Naive thymus-derived CD4-positive, alpha-beta T cell (primary cell): ENCODE measurements at regions not wholly inside any gene's neighbourhood (a gene's known extent, or its start where the extent isn't known, plus 50 kb on each side); places are given as distances from the start of the nearest gene placed in this dataset.

Source experiments
- ATAC-seq: fragments of 150-1000 bp; cut with Tn5 transposase; 2 replicates; pipeline ENCODE4 v1.10.0; 2021; ENCODE audit warnings: mild to moderate bottlenecking, moderate library complexity
- CTCF ChIA-PET: fragments of 350-600 bp; sonication (Branson Sonifier 250); formaldehyde crosslinking; loops from one replicate; lab custom pipeline; 2021; ENCODE audit warnings: antibody characterized with exemption; lab: Charles Lee
- POLR2A ChIA-PET: fragments of 350-600 bp; sonication (Branson Sonifier 250); formaldehyde crosslinking; loops from one replicate; lab custom pipeline; 2021; ENCODE audit warnings: antibody characterized with exemption, inconsistent platforms; lab: Charles Lee
- DNase-seq, 9 donors: peaks; one replicate each; pipeline versions ENCODE4 v3.0.0 to v3.0.0-alpha.2; 2020 to 2022; ENCODE audit warnings: mixed read lengths in 1 of 9
- H3K27ac ChIP-seq: one replicate; pipeline ENCODE4 v1.7.0; 2013; ENCODE audit warnings: mild to moderate bottlenecking, low read depth, low read length, moderate library complexity
- H3K27me3 ChIP-seq, 2 donors: one replicate each; pipeline ENCODE4 v1.7.0; 2013; ENCODE audit warnings: low read length in 2 of 2, mild to moderate bottlenecking in 2 of 2, moderate library complexity in 2 of 2; ENCODE audit not compliant: control insufficient read depth in 2 of 2, insufficient read depth in 2 of 2
- H3K36me3 ChIP-seq, 3 experiments: 1 replicate in 2 of 3; 2 replicates in 1 of 3; pipeline ENCODE4 v1.7.0; 2013; ENCODE audit warnings: low read length in 3 of 3, mild to moderate bottlenecking in 3 of 3, moderate library complexity in 1 of 3; ENCODE audit not compliant: insufficient read depth in 3 of 3, control insufficient read depth in 2 of 3
- H3K4me1 ChIP-seq, 2 donors: one replicate each; pipeline ENCODE4 v1.7.0; 2013; ENCODE audit warnings: low read length in 2 of 2, mild to moderate bottlenecking in 2 of 2, moderate library complexity in 1 of 2; ENCODE audit not compliant: control insufficient read depth in 2 of 2, insufficient read depth in 2 of 2
- H3K4me3 ChIP-seq: 2 replicates; pipeline ENCODE4 v1.7.0; 2013; ENCODE audit warnings: mild to moderate bottlenecking, low read length
- H3K9me3 ChIP-seq, 3 experiments: 1 replicate in 2 of 3; 2 replicates in 1 of 3; pipeline ENCODE4 v1.7.0; 2013; ENCODE audit warnings: low read length in 3 of 3; ENCODE audit not compliant: control insufficient read depth in 2 of 3
- H3K27ac Mint-ChIP-seq, 9 donors: one replicate each; pipeline ENCODE4 v1.8.0; 2020 to 2022; ENCODE audit warnings: mixed read lengths in 9 of 9, mild to moderate bottlenecking in 8 of 9, moderate library complexity in 5 of 9, inconsistent platforms in 2 of 9
- H3K27me3 Mint-ChIP-seq, 5 donors: one replicate each; pipeline ENCODE4 v1.8.0; 2021 to 2022; ENCODE audit warnings: mixed read lengths in 5 of 5, mild to moderate bottlenecking in 1 of 5
- H3K36me3 Mint-ChIP-seq, 5 donors: one replicate each; pipeline ENCODE4 v1.8.0; 2020 to 2022; ENCODE audit warnings: mixed read lengths in 5 of 5, mild to moderate bottlenecking in 3 of 5, inconsistent platforms in 1 of 5
- H3K4me1 Mint-ChIP-seq, 7 donors: one replicate each; pipeline ENCODE4 v1.8.0; 2020 to 2022; ENCODE audit warnings: mixed read lengths in 7 of 7, mild to moderate bottlenecking in 3 of 7, inconsistent platforms in 1 of 7
- H3K4me3 Mint-ChIP-seq, 10 donors: one replicate each; pipeline ENCODE4 v1.8.0; 2020 to 2022; ENCODE audit warnings: mild to moderate bottlenecking in 10 of 10, mixed read lengths in 10 of 10, moderate library complexity in 6 of 10, inconsistent platforms in 2 of 10
- H3K9me3 Mint-ChIP-seq, 11 donors: one replicate each; pipeline ENCODE4 v1.8.0; 2020 to 2022; ENCODE audit warnings: mixed read lengths in 11 of 11, mild to moderate bottlenecking in 4 of 11, inconsistent platforms in 1 of 11, moderate library complexity in 1 of 11
- intact Hi-C, 2 donors: fragments of 100-400 bp; cut with micrococcal nuclease; formaldehyde crosslinking; loops; one replicate each; pipeline ENCODE4 v1.15.1; 2023

DNA sequence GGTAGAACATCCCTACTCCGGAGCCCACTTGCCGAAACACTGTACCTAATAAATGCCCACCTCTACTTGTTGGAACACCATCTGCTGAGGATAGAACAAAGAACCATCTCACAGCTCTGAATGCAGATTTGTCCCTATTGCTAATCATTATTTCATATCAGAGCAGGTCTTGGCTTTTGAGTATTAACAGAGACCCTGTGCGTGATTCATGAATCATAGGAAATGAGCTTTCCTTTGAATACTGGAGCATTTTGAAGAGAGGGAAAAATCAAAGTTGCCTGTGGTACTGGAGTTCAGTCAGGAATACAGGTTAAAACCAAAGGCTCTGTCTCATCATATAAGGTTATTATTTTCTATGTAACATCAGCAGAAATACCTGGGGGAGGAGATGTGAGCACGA, 1132.3 kb downstream of the XPNPEP1 start:
- CTCF ChIA-PET: no interaction called here
- ATAC-seq: no peak
- no peaks in the 10 kb centered on the region for H3K4me1 Mint-ChIP-seq

DNA sequence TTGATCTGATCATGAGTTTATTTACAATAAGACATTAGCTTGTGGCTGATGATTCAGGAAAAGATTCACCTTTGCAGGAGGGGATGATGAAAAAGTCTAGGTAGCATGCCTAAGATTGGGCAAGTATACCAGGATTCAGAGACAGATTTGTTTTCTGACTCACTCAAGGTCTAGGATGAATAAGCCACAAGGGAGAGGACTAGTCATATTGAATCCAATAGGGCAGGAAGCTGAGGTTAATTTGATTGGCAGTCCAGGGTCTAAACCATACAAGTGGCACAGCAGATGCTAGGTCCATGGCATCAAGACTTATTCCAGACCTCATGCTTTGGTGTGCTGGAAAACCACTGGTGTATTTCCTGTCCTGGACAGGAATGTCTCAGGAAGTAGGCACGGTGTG, 1133.4 kb downstream of the XPNPEP1 start:
- no peaks in the 10 kb centered on the region for H3K4me1 ChIP-seq
- DNase-seq (no peak), ATAC-seq (no peak)
- no peaks in the 10 kb centered on the region for H3K36me3 Mint-ChIP-seq
- peaks cover 2 to 27% (median 9%) of the 10 kb centered on the region in 11 donors for H3K9me3 Mint-ChIP-seq
- no peaks in the 10 kb centered on the region for H3K27me3 Mint-ChIP-seq
- POLR2A ChIA-PET: no interaction called here
- H3K27ac ChIP-seq: no peak overlapping the region
- H3K27me3 ChIP-seq: no peaks in the 10 kb centered on the region
- H3K4me3 Mint-ChIP-seq: no peak overlapping the region
- no peak overlapping the region for H3K27ac Mint-ChIP-seq
- H3K9me3 ChIP-seq: peaks cover 0 to 9% (median 0%) of the 10 kb centered on the region in 3 experiments
- no peaks in the 10 kb centered on the region for H3K4me1 Mint-ChIP-seq
- CTCF ChIA-PET: no interaction called here
- no peak overlapping the region for H3K4me3 ChIP-seq
- H3K36me3 ChIP-seq: no peaks in the 10 kb centered on the region
- intact Hi-C loops: no loop called here

More for the DNA sequence above, 1132.3 kb downstream of the XPNPEP1 start:
- Mint-ChIP-seq H3K27ac (no peak overlapping the region), H3K9me3 (peaks cover 0 to 23% (median 6%) of the 10 kb centered on the region in 11 donors), H3K36me3 (no peaks in the 10 kb centered on the region), H3K27me3 (no peaks in the 10 kb centered on the region), H3K4me3 (no peak overlapping the region)
- Histone ChIP-seq H3K9me3 (peaks cover 0 to 9% (median 0%) of the 10 kb centered on the region in 3 experiments), H3K27ac (no peak overlapping the region), H3K27me3 (no peaks in the 10 kb centered on the region), H3K4me1 (no peaks in the 10 kb centered on the region), H3K36me3 (no peaks in the 10 kb centered on the region), H3K4me3 (no peak overlapping the region)
- intact Hi-C loops: no loop called here
- no peak for DNase-seq
- POLR2A ChIA-PET: no interaction called here

DNA sequence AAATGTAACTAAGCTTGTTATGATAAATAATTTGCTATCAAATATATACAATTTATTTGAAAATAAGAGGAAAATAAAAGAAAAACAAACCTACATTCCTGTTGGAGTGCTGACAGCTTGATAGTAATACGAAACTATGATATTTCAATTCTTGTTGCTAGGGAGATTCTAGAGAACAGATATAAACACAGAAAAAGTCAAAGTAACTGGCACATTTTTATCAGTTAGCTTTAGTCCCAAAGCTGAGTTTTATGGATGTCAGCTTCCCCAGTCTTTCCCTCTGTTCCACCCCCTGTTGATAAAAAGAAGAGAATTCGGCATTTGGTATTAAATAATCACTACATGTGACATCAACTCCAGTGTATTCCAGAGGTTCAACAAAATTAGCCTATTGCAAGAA, 1134.0 kb downstream of the XPNPEP1 start:
- intact Hi-C loops: no loop called here

DNA sequence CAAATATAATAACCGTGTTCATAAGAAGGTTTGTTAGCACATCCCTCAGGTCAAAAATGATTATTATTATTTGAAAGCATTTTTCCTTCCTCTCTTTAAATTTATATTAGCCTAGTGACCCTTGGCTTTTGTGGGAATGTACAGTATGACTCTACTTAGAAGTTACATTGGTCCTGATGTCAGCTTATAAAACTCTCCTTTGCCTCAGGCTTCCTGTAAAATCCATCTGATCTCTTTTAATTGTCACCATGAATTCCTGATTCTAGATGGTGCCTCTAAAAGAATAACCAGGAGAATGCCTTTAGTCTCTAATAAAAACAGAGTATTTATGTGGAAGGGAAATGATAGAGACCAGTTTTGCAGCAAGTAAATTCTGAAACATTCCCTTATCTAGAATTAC, 1134.4 kb downstream of the XPNPEP1 start:
- CTCF ChIA-PET: no interaction called here
- DNase-seq: no peak
- H3K9me3 ChIP-seq: peaks cover 0 to 16% (median 0%) of the 10 kb centered on the region in 3 experiments
- intact Hi-C loops: no loop called here
- H3K4me3 ChIP-seq: no peak overlapping the region
- no peaks in the 10 kb centered on the region for H3K27me3 Mint-ChIP-seq
- H3K27me3 ChIP-seq: no peaks in the 10 kb centered on the region
- peaks cover 2 to 33% (median 13%) of the 10 kb centered on the region in 11 donors for H3K9me3 Mint-ChIP-seq
- ATAC-seq: no peak
- H3K27ac ChIP-seq: no peak overlapping the region
- H3K36me3 Mint-ChIP-seq: no peaks in the 10 kb centered on the region
- no peak overlapping the region for H3K27ac Mint-ChIP-seq
- no peaks in the 10 kb centered on the region for H3K36me3 ChIP-seq
- H3K4me3 Mint-ChIP-seq: no peak overlapping the region
- H3K4me1 Mint-ChIP-seq: no peaks in the 10 kb centered on the region
- no peaks in the 10 kb centered on the region for H3K4me1 ChIP-seq
- POLR2A ChIA-PET: no interaction called here

More for the DNA sequence above, 1134.0 kb downstream of the XPNPEP1 start:
- DNase-seq (no peak), ATAC-seq (no peak)
- Histone ChIP-seq H3K36me3 (no peaks in the 10 kb centered on the region), H3K4me1 (no peaks in the 10 kb centered on the region), H3K27ac (no peak overlapping the region), H3K27me3 (no peaks in the 10 kb centered on the region), H3K4me3 (no peak overlapping the region), H3K9me3 (peaks cover 0 to 14% (median 0%) of the 10 kb centered on the region in 3 experiments)
- no peak overlapping the region for H3K27ac Mint-ChIP-seq
- H3K4me3 Mint-ChIP-seq: no peak overlapping the region
- POLR2A ChIA-PET: no interaction called here
- no peaks in the 10 kb centered on the region for H3K4me1 Mint-ChIP-seq
- no peaks in the 10 kb centered on the region for H3K36me3 Mint-ChIP-seq
- CTCF ChIA-PET: no interaction called here
- H3K9me3 Mint-ChIP-seq: peaks cover 2 to 29% (median 9%) of the 10 kb centered on the region in 11 donors
- H3K27me3 Mint-ChIP-seq: no peaks in the 10 kb centered on the region

DNA sequence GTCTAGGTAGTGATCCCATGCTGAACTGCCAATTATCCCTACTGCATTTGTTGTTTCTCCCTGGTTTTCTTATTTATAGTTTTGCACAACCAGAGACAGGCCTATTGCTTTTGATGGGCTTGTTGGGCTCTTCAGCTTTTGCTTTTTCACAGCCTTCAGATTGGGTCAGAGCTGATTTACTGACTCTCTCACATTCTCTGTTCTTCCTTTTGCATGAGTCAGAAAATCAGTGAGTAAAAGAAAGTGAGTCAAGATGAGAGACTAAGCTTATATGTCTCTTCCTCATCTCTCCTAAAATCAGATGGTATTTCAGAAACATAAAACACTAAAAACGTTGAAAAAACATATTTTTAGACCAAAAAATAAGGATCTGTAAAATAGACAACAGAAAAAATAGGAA, 1135.4 kb downstream of the XPNPEP1 start:
- peaks cover 2 to 37% (median 15%) of the 10 kb centered on the region in 11 donors for H3K9me3 Mint-ChIP-seq
- Histone ChIP-seq H3K9me3 (peaks cover 0 to 16% (median 0%) of the 10 kb centered on the region in 3 experiments), H3K27me3 (no peaks in the 10 kb centered on the region), H3K27ac (no peak overlapping the region), H3K4me3 (no peak overlapping the region), H3K4me1 (no peaks in the 10 kb centered on the region), H3K36me3 (no peaks in the 10 kb centered on the region)
- DNase-seq: no peak
- no peak overlapping the region for H3K27ac Mint-ChIP-seq
- H3K27me3 Mint-ChIP-seq: no peaks in the 10 kb centered on the region
- POLR2A ChIA-PET: no interaction called here
- H3K4me3 Mint-ChIP-seq: no peak overlapping the region
- no peak for ATAC-seq
- CTCF ChIA-PET: no interaction called here
- no peaks in the 10 kb centered on the region for H3K4me1 Mint-ChIP-seq
- H3K36me3 Mint-ChIP-seq: no peaks in the 10 kb centered on the region
- intact Hi-C loops: no loop called here

DNA sequence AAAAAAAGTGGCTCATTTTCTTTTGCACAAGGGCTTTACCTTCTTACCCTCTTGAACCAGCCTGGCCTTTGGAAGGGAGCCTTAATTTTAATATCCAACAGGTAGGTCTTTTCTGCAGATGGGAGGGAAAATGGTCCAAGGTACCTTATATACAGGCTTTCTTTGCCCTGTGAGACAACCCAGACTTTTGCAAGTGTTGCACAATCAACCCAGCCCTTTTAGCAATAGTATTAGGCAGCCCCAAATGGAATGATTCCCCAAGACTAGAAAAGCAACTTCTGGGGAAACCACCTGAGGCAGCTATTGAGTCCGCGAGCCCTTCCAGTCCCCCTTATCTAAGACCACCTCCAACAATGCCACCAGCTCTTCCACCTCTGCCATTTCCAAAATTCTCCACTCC, 1138.3 kb downstream of the XPNPEP1 start:
- intact Hi-C loops: no loop called here
- H3K27ac ChIP-seq: no peak overlapping the region
- H3K4me3 Mint-ChIP-seq: no peak overlapping the region
- H3K9me3 Mint-ChIP-seq: peaks cover 2 to 35% (median 15%) of the 10 kb centered on the region in 11 donors
- H3K36me3 Mint-ChIP-seq: no peaks in the 10 kb centered on the region
- DNase-seq: no peak
- POLR2A ChIA-PET: no interaction called here
- no peaks in the 10 kb centered on the region for H3K36me3 ChIP-seq
- H3K4me1 Mint-ChIP-seq: no peaks in the 10 kb centered on the region
- no peaks in the 10 kb centered on the region for H3K27me3 Mint-ChIP-seq
- H3K4me1 ChIP-seq: no peaks in the 10 kb centered on the region
- no peak for ATAC-seq
- no peak overlapping the region for H3K27ac Mint-ChIP-seq
- no peak overlapping the region for H3K4me3 ChIP-seq
- CTCF ChIA-PET: no interaction called here
- peaks cover 0 to 16% (median 0%) of the 10 kb centered on the region in 3 experiments for H3K9me3 ChIP-seq
- H3K27me3 ChIP-seq: no peaks in the 10 kb centered on the region

DNA sequence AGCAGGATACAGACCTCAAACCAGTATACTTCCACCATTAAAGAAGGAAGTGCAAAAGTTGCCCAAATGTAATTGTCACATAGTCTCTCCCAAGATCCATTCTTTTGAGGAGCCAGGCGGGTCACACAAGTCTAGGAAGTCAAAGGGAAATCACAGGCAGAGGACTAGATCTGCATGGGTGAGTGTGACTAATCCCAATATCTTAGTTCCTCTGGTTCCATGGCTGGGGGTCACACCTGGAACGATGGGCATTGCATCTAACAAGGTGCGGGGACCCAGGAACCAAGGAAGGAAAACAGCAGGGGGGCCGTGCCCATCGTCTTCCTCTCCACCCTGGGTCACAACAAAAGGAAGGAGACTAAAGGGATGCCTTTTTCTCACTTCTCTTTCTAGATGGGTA, 1138.8 kb downstream of the XPNPEP1 start:
- Histone ChIP-seq H3K4me3 (no peak overlapping the region), H3K36me3 (no peaks in the 10 kb centered on the region), H3K27ac (no peak overlapping the region), H3K4me1 (no peaks in the 10 kb centered on the region), H3K9me3 (peaks cover 0 to 16% (median 0%) of the 10 kb centered on the region in 3 experiments), H3K27me3 (no peaks in the 10 kb centered on the region)
- ChIA-PET POLR2A (no interaction called here), CTCF (no interaction called here)
- H3K27me3 Mint-ChIP-seq: no peaks in the 10 kb centered on the region
- intact Hi-C loops: no loop called here
- DNase-seq (no peak), ATAC-seq (no peak)
- H3K4me1 Mint-ChIP-seq: no peaks in the 10 kb centered on the region
- no peak overlapping the region for H3K27ac Mint-ChIP-seq
- H3K4me3 Mint-ChIP-seq: no peak overlapping the region
- peaks cover 2 to 30% (median 15%) of the 10 kb centered on the region in 11 donors for H3K9me3 Mint-ChIP-seq
- H3K36me3 Mint-ChIP-seq: no peaks in the 10 kb centered on the region
